Mesendoderm (in vitro differentiated cells): ENCODE measurements at regions not wholly inside any gene's neighbourhood (a gene's known extent, or its start where the extent isn't known, plus 50 kb on each side); places are given as distances from the start of the nearest gene placed in this dataset.

Experiments
- DNase-seq: peaks from one replicate; pipeline ENCODE4 v3.0.0; 2013
- H2AK5ac ChIP-seq: 2 replicates; pipeline ENCODE4 v1.6.1; 2013; ENCODE audit warnings: low read length, inconsistent platforms
- H2BK120ac ChIP-seq: 2 replicates; pipeline ENCODE4 v1.6.1; 2013; ENCODE audit warnings: low read depth, mild to moderate bottlenecking, low read length, moderate library complexity, mixed read lengths
- H2BK15ac ChIP-seq: replicated peaks from 2 replicates; pipeline ENCODE4 v1.6.1; 2013; ENCODE audit warnings: low read depth, mild to moderate bottlenecking, moderate library complexity
- H2BK5ac ChIP-seq: 2 replicates; pipeline ENCODE4 v1.6.1; 2013; ENCODE audit warnings: low read length, inconsistent platforms
- H3K18ac ChIP-seq: 2 replicates; pipeline ENCODE4 v1.6.1; 2013; ENCODE audit warnings: mild to moderate bottlenecking, low read length, mixed read lengths
- H3K23ac ChIP-seq: one replicate; pipeline ENCODE4 v1.6.1; 2013; ENCODE audit warnings: low read length
- H3K27ac ChIP-seq: 2 replicates; pipeline ENCODE4 v1.5.1; 2013; ENCODE audit warnings: low read depth, mild to moderate bottlenecking, inconsistent platforms, low read length, moderate library complexity
- H3K27me3 ChIP-seq: 2 replicates; pipeline ENCODE4 v1.6.1; 2013; ENCODE audit warnings: low read length, control low read depth, mild to moderate bottlenecking, inconsistent platforms; ENCODE audit not compliant: insufficient read depth, poor library complexity
- H3K36me3 ChIP-seq: 2 replicates; pipeline ENCODE4 v1.6.1; 2013; ENCODE audit warnings: low read length, inconsistent platforms; ENCODE audit not compliant: control insufficient read depth, insufficient read depth
- H3K4ac ChIP-seq: one replicate; pipeline ENCODE4 v1.6.1; 2013; ENCODE audit warnings: low read depth, mild to moderate bottlenecking, low read length, moderate library complexity
- H3K4me1 ChIP-seq: 2 replicates; pipeline ENCODE4 v1.6.1; 2013; ENCODE audit warnings: low read depth, low read length, inconsistent platforms; ENCODE audit not compliant: control insufficient read depth
- H3K4me2 ChIP-seq: 2 replicates; pipeline ENCODE4 v1.6.1; 2013; ENCODE audit warnings: low read length
- H3K4me3 ChIP-seq: 2 replicates; pipeline ENCODE4 v1.5.1; 2013; ENCODE audit warnings: mild to moderate bottlenecking, low read length
- H3K56ac ChIP-seq: one replicate; pipeline ENCODE4 v1.6.1; 2013; ENCODE audit warnings: low read length
- H3K79me1 ChIP-seq: 2 replicates; pipeline ENCODE4 v1.6.1; 2013; ENCODE audit warnings: low read length, inconsistent platforms
- H3K79me2 ChIP-seq: 2 replicates; pipeline ENCODE4 v1.6.1; 2013; ENCODE audit warnings: mild to moderate bottlenecking, low read length; ENCODE audit not compliant: control insufficient read depth, insufficient read depth
- H3K9ac ChIP-seq: 2 replicates; pipeline ENCODE4 v1.6.1; 2013; ENCODE audit warnings: low read length, inconsistent platforms
- H4K5ac ChIP-seq: one replicate; pipeline ENCODE4 v1.6.1; 2013; ENCODE audit warnings: low read length
- H4K8ac ChIP-seq: one replicate; pipeline ENCODE4 v1.6.1; 2013; ENCODE audit warnings: low read depth, mild to moderate bottlenecking, control low read depth, low read length, moderate library complexity
- WGBS: extraction: QIAGEN DNeasy Blood & Tissue Kit; methylation state at CpG from one replicate; pipeline ENCODE4 v1.1.7; 2013; ENCODE audit warnings: low lambda C conversion rate, missing lambda C conversion rate; ENCODE audit not compliant: insufficient coverage; ENCODE audit errors: extremely low coverage; 5-methylcytosine and 5-hydroxymethylcytosine counted together

DNA sequence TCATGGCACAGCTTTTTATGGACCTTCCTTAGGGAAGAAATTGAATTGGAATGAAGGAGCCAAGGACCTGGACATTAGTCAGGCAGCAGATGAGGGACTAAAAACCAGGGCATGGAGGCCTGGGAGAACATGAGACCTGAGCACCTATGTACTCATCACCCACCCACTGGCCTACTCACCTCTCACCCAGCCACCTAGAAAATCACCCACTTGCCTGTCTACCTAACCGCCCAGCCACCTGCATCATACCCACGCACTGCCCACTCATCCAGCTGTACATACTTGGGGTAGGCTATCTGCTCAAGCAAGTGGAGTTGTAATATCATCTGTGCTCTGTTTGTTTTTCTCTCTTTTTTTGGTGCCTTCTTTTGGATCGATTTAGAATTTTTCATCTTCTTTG is 65.3 kb upstream of the SLCO2A1 start:
- Histone ChIP-seq H3K79me2 (no peaks in the 10 kb centered on the region), H2BK15ac (no peak overlapping the region), H3K4me3 (no peak overlapping the region), H3K27ac (no peak overlapping the region), H3K36me3 (no peaks in the 10 kb centered on the region), H3K23ac (no peak overlapping the region), H4K5ac (no peak overlapping the region), H3K4me2 (no peak overlapping the region), H2BK120ac (no peak overlapping the region), H3K18ac (no peak overlapping the region), H2AK5ac (no peak overlapping the region), H4K8ac (no peak overlapping the region), H3K27me3 (no peaks in the 10 kb centered on the region), H3K4me1 (no peaks in the 10 kb centered on the region), H3K4ac (no peak overlapping the region), H3K79me1 (no peaks in the 10 kb centered on the region), H3K9ac (no peak overlapping the region), H2BK5ac (no peak overlapping the region), H3K56ac (no peak overlapping the region)
- DNase-seq = no peak
- no CpG with 5 or more reads among the region's 3 CpGs for WGBS

DNA sequence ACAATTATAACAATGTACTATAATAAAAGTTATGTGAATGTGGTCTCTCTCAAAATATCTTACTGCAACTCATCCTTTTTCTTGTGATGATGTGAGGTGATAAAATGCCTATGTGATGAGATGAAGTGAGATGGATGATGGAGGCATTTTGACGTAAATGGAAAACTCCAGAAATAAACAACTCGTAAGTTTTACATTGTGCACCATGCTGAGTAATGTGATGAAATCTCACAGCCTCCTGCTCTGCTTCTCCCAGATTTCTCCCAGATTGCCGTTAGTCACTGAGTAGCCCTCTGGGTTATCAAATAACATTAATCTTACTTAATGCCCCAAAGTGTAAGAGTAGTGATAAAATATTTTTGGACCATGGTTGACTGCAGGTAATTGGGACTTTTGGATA is 64.8 kb upstream of the SLCO2A1 start:
- Histone ChIP-seq H3K79me2 (no peaks in the 10 kb centered on the region), H3K4ac (no peak overlapping the region), H3K4me1 (no peaks in the 10 kb centered on the region), H3K27me3 (no peaks in the 10 kb centered on the region), H4K5ac (no peak overlapping the region), H2BK5ac (no peak overlapping the region), H2BK15ac (no peak overlapping the region), H3K4me2 (no peak overlapping the region), H3K4me3 (no peak overlapping the region), H3K18ac (no peak overlapping the region), H3K9ac (no peak overlapping the region), H3K23ac (no peak overlapping the region), H2BK120ac (no peak overlapping the region), H3K79me1 (no peaks in the 10 kb centered on the region), H3K27ac (no peak overlapping the region), H3K56ac (no peak overlapping the region), H4K8ac (no peak overlapping the region), H3K36me3 (no peaks in the 10 kb centered on the region), H2AK5ac (no peak overlapping the region)
- no peak for DNase-seq
- WGBS = no CpG with 5 or more reads among the region's 3 CpGs

DNA sequence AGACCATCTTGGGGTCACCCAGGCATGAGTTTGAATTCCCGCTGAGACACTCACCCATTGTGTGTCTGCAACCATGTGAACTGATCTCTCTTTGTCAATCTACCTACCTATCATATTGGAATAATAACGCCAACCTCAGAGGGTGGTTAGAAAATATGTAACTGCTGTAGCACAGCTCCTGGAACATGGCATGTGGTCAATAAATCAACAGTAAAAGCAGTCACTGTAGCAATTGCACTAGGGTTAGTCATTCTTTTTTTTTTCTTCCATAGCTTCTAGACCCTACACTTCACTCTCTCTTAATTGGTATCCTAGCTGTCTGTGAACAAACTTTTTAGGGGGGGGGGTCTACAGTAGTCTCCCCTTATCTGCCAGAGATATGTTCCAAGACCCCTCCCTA is 64.2 kb upstream of the SLCO2A1 start:
- no peak overlapping the region for H3K4me2 ChIP-seq
- no peak overlapping the region for H2AK5ac ChIP-seq
- no peak overlapping the region for H2BK5ac ChIP-seq
- no peak overlapping the region for H3K56ac ChIP-seq
- no peaks in the 10 kb centered on the region for H3K4me1 ChIP-seq
- no peaks in the 10 kb centered on the region for H3K36me3 ChIP-seq
- H3K27ac ChIP-seq = no peak overlapping the region
- H3K27me3 ChIP-seq = no peaks in the 10 kb centered on the region
- no peak overlapping the region for H3K9ac ChIP-seq
- H2BK120ac ChIP-seq = no peak overlapping the region
- H3K18ac ChIP-seq = no peak overlapping the region
- H3K79me2 ChIP-seq = no peaks in the 10 kb centered on the region
- no peaks in the 10 kb centered on the region for H3K79me1 ChIP-seq
- DNase-seq = no peak
- no peak overlapping the region for H3K4ac ChIP-seq
- H3K4me3 ChIP-seq = no peak overlapping the region
- no peak overlapping the region for H3K23ac ChIP-seq
- no peak overlapping the region for H4K8ac ChIP-seq
- H4K5ac ChIP-seq = no peak overlapping the region
- no peak overlapping the region for H2BK15ac ChIP-seq
- no CpG with 5 or more reads among the region's 2 CpGs for WGBS

DNA sequence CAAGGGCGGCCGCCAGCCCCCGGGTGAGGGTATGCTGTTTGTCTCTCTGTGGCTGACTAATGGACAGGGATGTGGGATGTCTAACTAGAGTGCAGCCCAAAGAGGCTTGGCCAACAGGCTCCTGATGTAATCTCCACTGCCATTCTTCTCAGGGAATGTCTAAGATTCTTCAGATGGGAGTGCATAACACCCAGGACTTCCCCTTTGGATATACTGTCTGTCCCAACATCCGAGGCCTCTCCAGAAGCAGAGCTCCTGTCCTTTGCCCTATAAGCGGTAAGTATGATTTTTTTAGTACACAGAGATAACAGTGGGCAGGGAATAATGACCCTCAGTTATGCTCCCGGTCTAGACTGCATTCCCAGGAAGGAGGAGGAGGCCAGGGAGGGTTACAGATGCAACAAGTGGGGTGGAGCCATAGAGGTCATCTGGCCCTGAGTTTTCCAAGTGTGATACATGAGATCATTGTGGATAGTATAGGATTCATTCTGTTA is 62.5 kb upstream of the SLCO2A1 start:
- Histone ChIP-seq H2AK5ac (no peak overlapping the region), H2BK5ac (no peak overlapping the region), H3K4me2 (no peak overlapping the region), H3K23ac (no peak overlapping the region), H2BK120ac (no peak overlapping the region), H2BK15ac (no peak overlapping the region), H3K4me3 (no peak overlapping the region), H3K36me3 (no peaks in the 10 kb centered on the region), H4K5ac (no peak overlapping the region), H3K27me3 (no peaks in the 10 kb centered on the region), H3K9ac (no peak overlapping the region), H3K27ac (no peak overlapping the region), H3K18ac (no peak overlapping the region), H3K79me1 (no peaks in the 10 kb centered on the region), H3K4me1 (no peaks in the 10 kb centered on the region), H3K56ac (no peak overlapping the region), H3K79me2 (no peaks in the 10 kb centered on the region), H4K8ac (no peak overlapping the region), H3K4ac (no peak overlapping the region)
- WGBS = no CpG with 5 or more reads among the region's 6 CpGs
- peak; percentile 31 for DNase-seq

DNA sequence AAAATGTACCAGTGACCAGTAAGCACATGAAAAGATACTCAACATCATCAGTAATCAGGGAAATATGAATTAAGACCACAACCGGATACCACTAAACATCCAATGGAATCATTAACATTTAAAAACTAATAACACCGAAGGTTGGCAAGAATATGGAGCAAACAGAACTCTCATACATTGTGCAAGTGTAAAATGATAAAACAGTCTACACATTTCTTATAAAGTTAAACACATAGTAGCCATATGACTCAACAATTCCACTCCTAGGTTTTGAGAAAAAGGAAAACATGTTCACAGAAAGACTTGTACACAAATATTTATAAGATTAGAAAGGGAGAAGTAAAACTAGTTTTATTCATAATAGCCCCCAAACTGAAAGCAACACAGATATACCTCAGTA is 60.3 kb upstream of the SLCO2A1 start:
- H4K8ac ChIP-seq = no peak overlapping the region
- no peaks in the 10 kb centered on the region for H3K36me3 ChIP-seq
- no peak overlapping the region for H2AK5ac ChIP-seq
- no CpG with 5 or more reads among the region's 2 CpGs for WGBS
- no peak overlapping the region for H2BK120ac ChIP-seq
- H3K4ac ChIP-seq = no peak overlapping the region
- H3K27me3 ChIP-seq = no peaks in the 10 kb centered on the region
- H4K5ac ChIP-seq = no peak overlapping the region
- H3K4me3 ChIP-seq = no peak overlapping the region
- H3K18ac ChIP-seq = no peak overlapping the region
- no peak for DNase-seq
- H3K79me1 ChIP-seq = no peaks in the 10 kb centered on the region
- H3K27ac ChIP-seq = no peak overlapping the region
- H3K79me2 ChIP-seq = no peaks in the 10 kb centered on the region
- H3K23ac ChIP-seq = no peak overlapping the region
- no peaks in the 10 kb centered on the region for H3K4me1 ChIP-seq
- no peak overlapping the region for H2BK5ac ChIP-seq
- no peak overlapping the region for H3K56ac ChIP-seq
- no peak overlapping the region for H3K9ac ChIP-seq
- no peak overlapping the region for H3K4me2 ChIP-seq
- no peak overlapping the region for H2BK15ac ChIP-seq
